Activated B cell treated with CpG ODN at 0.5 μM for 24 hours (primary cell): ENCODE measurements at regions not wholly inside any gene's neighbourhood (a gene's known extent, or its start where the extent isn't known, plus 50 kb on each side); places are given as distances from the start of the nearest gene placed in this dataset.

Experiments
- ATAC-seq: fragments of 200-7000 bp; cut with Tn5 transposase; one replicate; pipeline ENCODE4 v1.10.0; 2021; ENCODE audit warnings: low read depth, mild to moderate bottlenecking, moderate library complexity
- CTCF ChIA-PET: fragments of 350-600 bp; sonication (Branson Sonifier 250); formaldehyde crosslinking; loops from one replicate; lab custom pipeline; 2021; ENCODE audit warnings: antibody characterized with exemption; lab: Charles Lee
- POLR2A ChIA-PET: fragments of 350-600 bp; sonication (Branson Sonifier 250); formaldehyde crosslinking; loops from one replicate; lab custom pipeline; 2021; ENCODE audit warnings: antibody characterized with exemption; lab: Charles Lee
- DNase-seq: peaks from one replicate; pipeline ENCODE4 v3.0.0; 2022
- H3K27ac Mint-ChIP-seq: one replicate; pipeline ENCODE4 v1.8.0; 2020; ENCODE audit warnings: mixed read lengths
- H3K27me3 Mint-ChIP-seq: one replicate; pipeline ENCODE4 v1.8.0; 2021; ENCODE audit warnings: mixed read lengths
- H3K36me3 Mint-ChIP-seq: one replicate; pipeline ENCODE4 v1.8.0; 2021; ENCODE audit warnings: low read depth, mixed read lengths
- H3K4me1 Mint-ChIP-seq: one replicate; pipeline ENCODE4 v1.8.0; 2021; ENCODE audit warnings: mixed read lengths
- H3K4me3 Mint-ChIP-seq: one replicate; pipeline ENCODE4 v1.8.0; 2020; ENCODE audit warnings: mild to moderate bottlenecking, mixed read lengths
- H3K9me3 Mint-ChIP-seq: one replicate; pipeline ENCODE4 v1.8.0; 2020; ENCODE audit warnings: mixed read lengths
- intact Hi-C: fragments of 100-400 bp; cut with micrococcal nuclease; formaldehyde crosslinking; loops from one replicate; pipeline ENCODE4 v1.15.1; 2024
- TF ChIP-seq, protein P1 (sequence below): fragments of 200-600 bp; IDR thresholded peaks from one replicate; pipeline ENCODE4 v1.8.0; 2022; ENCODE audit warnings: antibody characterized with exemption, mild to moderate bottlenecking

DNA sequence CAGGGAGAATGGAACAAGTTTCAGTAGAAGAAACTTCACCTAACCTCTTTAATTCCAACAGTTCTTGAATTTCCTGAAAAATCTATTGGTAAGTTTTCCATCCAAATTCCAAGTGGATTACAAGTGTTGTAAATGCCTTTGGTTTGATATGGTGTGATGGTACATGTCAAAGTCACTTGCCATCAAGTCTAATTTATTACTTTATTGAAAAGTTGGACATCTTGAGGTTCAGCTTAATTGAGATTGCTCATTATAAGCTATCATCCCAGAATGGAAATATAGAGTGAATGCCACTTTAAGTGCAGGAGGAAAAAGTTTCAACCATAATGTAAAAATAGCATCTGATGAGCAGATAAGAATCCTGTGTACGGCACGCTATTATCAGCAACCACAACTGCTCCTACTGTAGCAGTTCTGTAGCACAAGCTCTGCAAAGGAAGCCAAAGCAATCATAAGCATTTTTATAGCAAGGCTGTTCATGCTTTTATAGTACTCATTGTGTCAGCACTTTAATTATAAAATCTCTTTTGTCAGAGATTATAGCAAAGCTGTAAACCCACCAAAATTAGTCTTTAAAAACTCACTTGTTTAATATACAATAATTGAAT lies 991.8 kb upstream of the PHF14 start:
- H3K27ac Mint-ChIP-seq, result no peak overlapping the region
- no peaks in the 10 kb centered on the region for H3K36me3 Mint-ChIP-seq
- ATAC-seq (no peak), DNase-seq (no peak)
- intact Hi-C loops, result no loop called here
- H3K27me3 Mint-ChIP-seq, result no peaks in the 10 kb centered on the region
- H3K9me3 Mint-ChIP-seq, result no peaks in the 10 kb centered on the region
- H3K4me3 Mint-ChIP-seq, result no peak overlapping the region
- H3K4me1 Mint-ChIP-seq, result no peaks in the 10 kb centered on the region
- ChIA-PET POLR2A (no interaction called here), CTCF (no interaction called here)
- TF ChIP-seq, protein P1, sequence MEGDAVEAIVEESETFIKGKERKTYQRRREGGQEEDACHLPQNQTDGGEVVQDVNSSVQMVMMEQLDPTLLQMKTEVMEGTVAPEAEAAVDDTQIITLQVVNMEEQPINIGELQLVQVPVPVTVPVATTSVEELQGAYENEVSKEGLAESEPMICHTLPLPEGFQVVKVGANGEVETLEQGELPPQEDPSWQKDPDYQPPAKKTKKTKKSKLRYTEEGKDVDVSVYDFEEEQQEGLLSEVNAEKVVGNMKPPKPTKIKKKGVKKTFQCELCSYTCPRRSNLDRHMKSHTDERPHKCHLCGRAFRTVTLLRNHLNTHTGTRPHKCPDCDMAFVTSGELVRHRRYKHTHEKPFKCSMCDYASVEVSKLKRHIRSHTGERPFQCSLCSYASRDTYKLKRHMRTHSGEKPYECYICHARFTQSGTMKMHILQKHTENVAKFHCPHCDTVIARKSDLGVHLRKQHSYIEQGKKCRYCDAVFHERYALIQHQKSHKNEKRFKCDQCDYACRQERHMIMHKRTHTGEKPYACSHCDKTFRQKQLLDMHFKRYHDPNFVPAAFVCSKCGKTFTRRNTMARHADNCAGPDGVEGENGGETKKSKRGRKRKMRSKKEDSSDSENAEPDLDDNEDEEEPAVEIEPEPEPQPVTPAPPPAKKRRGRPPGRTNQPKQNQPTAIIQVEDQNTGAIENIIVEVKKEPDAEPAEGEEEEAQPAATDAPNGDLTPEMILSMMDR, result no peak

DNA sequence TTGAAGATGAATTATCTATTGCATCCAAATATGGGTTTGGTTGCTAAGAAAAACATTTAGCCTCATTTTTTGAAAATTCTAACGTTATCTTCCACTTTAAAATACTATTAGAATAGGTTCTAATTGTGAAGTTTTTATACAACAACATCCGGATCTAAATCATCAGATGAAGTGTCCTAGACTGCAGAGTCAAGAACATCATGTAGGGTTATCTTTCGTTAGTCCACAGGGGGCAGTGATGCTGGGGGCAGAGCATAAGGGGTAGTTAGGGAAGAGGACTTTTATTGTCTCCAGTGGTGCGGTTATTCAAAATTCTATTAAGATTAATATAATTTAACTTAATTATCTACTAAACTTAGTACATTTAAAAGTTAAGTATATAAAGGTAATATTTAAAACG lies 990.6 kb upstream of the PHF14 start:
- CTCF ChIA-PET, result no interaction called here
- intact Hi-C loops, result no loop called here
- Mint-ChIP-seq H3K9me3 (peaks cover 3% of the 10 kb centered on the region), H3K36me3 (no peaks in the 10 kb centered on the region), H3K4me3 (no peak overlapping the region), H3K4me1 (no peaks in the 10 kb centered on the region), H3K27me3 (no peaks in the 10 kb centered on the region), H3K27ac (no peak overlapping the region)
- ATAC-seq (no peak), DNase-seq (no peak)
- TF ChIP-seq, protein P1, result no peak
- POLR2A ChIA-PET, result no interaction called here

DNA sequence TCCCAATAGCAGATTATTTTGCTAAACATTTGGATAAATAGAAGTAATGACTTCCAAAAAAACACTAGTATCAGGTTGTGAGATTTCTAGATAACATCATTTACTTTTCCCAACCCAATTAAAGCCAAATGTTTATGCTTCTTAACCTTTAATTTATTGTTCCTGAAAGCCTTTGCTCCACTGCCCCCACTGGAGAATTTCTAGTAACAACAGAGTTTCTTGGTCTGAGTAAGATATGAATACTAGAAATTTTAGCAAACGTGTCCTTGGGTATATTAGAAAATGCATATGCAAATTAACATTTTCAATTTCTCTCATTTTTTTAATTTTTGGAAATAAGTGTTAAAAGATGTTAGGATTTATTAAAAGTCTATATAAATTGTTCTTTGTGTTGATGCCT lies 958.0 kb upstream of the PHF14 start:
- Mint-ChIP-seq H3K27ac (no peak overlapping the region), H3K36me3 (no peaks in the 10 kb centered on the region), H3K4me1 (no peaks in the 10 kb centered on the region), H3K4me3 (no peak overlapping the region), H3K9me3 (peaks cover 16% of the 10 kb centered on the region), H3K27me3 (no peaks in the 10 kb centered on the region)
- ATAC-seq (no peak), DNase-seq (no peak)
- POLR2A ChIA-PET, result no interaction called here
- TF ChIP-seq, protein P1, result no peak
- CTCF ChIA-PET, result no interaction called here
- intact Hi-C loops, result no loop called here

DNA sequence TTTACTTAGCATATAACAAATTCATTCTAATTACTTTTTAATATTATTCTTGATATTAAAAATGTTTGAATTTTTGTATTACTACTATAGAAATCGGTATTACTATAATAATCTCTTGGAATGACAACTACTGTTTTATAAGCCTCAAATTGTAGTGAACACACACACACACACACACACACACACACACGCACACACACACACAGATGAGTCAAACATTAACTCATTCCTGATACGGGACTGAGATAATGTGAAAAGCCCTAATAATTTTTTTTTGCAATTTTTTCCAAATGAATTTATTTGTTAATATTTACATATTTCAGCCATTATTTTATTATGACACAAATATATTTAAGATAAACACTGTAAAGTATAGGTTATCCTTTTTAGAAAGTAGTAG lies 951.2 kb upstream of the PHF14 start:
- Mint-ChIP-seq H3K4me1 (no peaks in the 10 kb centered on the region), H3K9me3 (peaks cover 14% of the 10 kb centered on the region), H3K27ac (no peak overlapping the region), H3K4me3 (no peak overlapping the region), H3K27me3 (no peaks in the 10 kb centered on the region), H3K36me3 (no peaks in the 10 kb centered on the region)
- TF ChIP-seq, protein P1, result no peak
- CTCF ChIA-PET, result no interaction called here
- no peak for ATAC-seq
- intact Hi-C loops, result no loop called here
- POLR2A ChIA-PET, result no interaction called here
- no peak for DNase-seq

DNA sequence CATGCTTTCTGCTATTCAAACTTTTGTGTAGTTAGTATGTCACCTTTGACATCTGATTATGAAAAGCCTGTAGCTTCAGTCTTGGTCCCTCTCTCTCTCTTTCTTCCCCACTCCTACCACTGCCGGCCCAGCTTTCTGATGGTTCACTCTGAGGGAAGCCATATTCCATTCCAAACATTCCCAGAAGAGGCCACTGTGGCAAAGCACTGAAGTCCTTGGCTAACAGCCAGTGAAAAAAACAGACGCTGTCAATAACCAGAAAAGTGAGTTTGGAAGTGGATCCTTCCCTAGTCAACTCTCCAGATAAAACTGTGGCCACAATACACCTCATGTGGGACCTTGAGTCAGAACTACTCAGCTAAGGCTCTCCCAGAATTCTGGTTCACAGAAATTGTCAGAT lies 950.7 kb upstream of the PHF14 start:
- Mint-ChIP-seq H3K27me3 (no peaks in the 10 kb centered on the region), H3K27ac (no peak overlapping the region), H3K4me3 (no peak overlapping the region), H3K4me1 (no peaks in the 10 kb centered on the region), H3K9me3 (peaks cover 14% of the 10 kb centered on the region), H3K36me3 (no peaks in the 10 kb centered on the region)
- DNase-seq, result no peak
- ATAC-seq, result no peak
- CTCF ChIA-PET, result no interaction called here
- POLR2A ChIA-PET, result no interaction called here
- intact Hi-C loops, result no loop called here
- TF ChIP-seq, protein P1, result no peak
